GM19438 (cell line): ENCODE measurements at regions not wholly inside any gene's neighbourhood (a gene's known extent, or its start where the extent isn't known, plus 50 kb on each side); places are given as distances from the start of the nearest gene placed in this dataset.

Experiments used
- ATAC-seq: cut with Tn5 transposase; IDR thresholded peaks from one replicate; pipeline ENCODE4 v1.9.1; 2021; ENCODE audit warnings: low read depth; ENCODE audit not compliant: unreplicated experiment

GRCh38 chr5:39475881-39476842, 51.4 kb upstream of the DAB2 start:
- ATAC-seq, result no peak

DNA sequence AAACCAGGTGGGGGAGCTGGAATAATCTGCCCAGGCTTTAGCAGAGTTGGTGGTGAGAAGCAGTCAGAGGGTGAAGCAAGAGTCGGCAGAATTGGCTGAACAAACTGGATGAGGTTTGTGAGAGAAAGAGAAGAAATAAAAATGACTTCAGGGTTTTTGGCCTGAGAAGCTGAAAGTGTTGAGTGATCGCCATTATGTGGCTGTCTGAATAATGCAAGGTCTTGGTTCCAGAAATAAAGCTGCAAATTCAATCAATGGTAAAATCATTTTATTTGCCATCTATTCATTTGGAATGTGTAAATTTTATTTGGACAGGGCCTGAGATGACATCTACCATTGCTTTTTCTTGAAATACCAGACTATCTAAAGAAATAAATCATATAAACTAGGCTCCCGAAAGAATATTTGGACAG, 50.4 kb upstream of the DAB2 start:
- no peak for ATAC-seq
